DMS153 treated with DMSO at 0.1 percent for 48 hours (cell line): ENCODE measurements at regions not wholly inside any gene's neighbourhood (a gene's known extent, or its start where the extent isn't known, plus 50 kb on each side); places are given as distances from the start of the nearest gene placed in this dataset.

Source experiments
- DNase-seq: peaks from one replicate; lab custom pipeline; 2025; ENCODE audit not compliant: unreplicated experiment; lab: John Stamatoyannopoulos, UW

GRCh38 chr6:44702292-44702691, 314.8 kb downstream of the CDC5L start:
- DNase-seq = no peak

- no peak for DNase-seq
These were observed 317.0 kb downstream of the CDC5L start for GRCh38 chr6:44704240-44705150.

- no peak for DNase-seq
These were observed 318.1 kb downstream of the CDC5L start for GRCh38 chr6:44705596-44705995.

GRCh38 chr6:44706011-44706410, 318.5 kb downstream of the CDC5L start:
- DNase-seq = no peak

- DNase-seq = no peak
These were observed 320.7 kb downstream of the CDC5L start for GRCh38 chr6:44708208-44708607.

GRCh38 chr6:44712353-44713111, 325.0 kb downstream of the CDC5L start:
- no peak for DNase-seq

GRCh38 chr6:44715188-44715587, 327.7 kb downstream of the CDC5L start:
- DNase-seq = no peak

- DNase-seq = no peak
These were observed 328.4 kb downstream of the CDC5L start for GRCh38 chr6:44715925-44716324.

- DNase-seq = no peak
These were observed 329.9 kb downstream of the CDC5L start for GRCh38 chr6:44717431-44717830.

- no peak for DNase-seq
These were observed 334.6 kb downstream of the CDC5L start for GRCh38 chr6:44721954-44722578.

- DNase-seq = no peak
These were observed 335.2 kb downstream of the CDC5L start for GRCh38 chr6:44722736-44723135.

GRCh38 chr6:44723439-44724197, 336.1 kb downstream of the CDC5L start:
- no peak for DNase-seq

GRCh38 chr6:44725070-44725469, 337.6 kb downstream of the CDC5L start:
- no peak for DNase-seq

- DNase-seq = no peak
These were observed 340.4 kb downstream of the CDC5L start for GRCh38 chr6:44727651-44728630.

- no peak for DNase-seq
These were observed 343.4 kb downstream of the CDC5L start for GRCh38 chr6:44730771-44731391.

- no peak for DNase-seq
These were observed 344.1 kb downstream of the CDC5L start for GRCh38 chr6:44731485-44732095.

- no peak for DNase-seq
These were observed 344.7 kb downstream of the CDC5L start for GRCh38 chr6:44732243-44732642.

- DNase-seq = no peak
These were observed 345.6 kb downstream of the CDC5L start for GRCh38 chr6:44733126-44733525.

- DNase-seq = no peak
These were observed 346.4 kb downstream of the CDC5L start for GRCh38 chr6:44733868-44734267.
